GM18951 (cell line): ENCODE measurements at regions not wholly inside any gene's neighbourhood (a gene's known extent, or its start where the extent isn't known, plus 50 kb on each side); places are given as distances from the start of the nearest gene placed in this dataset.

ENCODE experiments used
- POLR2A ChIP-seq: IDR thresholded peaks from 4 replicates; pipeline ENCODE4 v1.6.1; 2011; ENCODE audit warnings: mild to moderate bottlenecking; ENCODE audit not compliant: insufficient read length, insufficient read depth; ENCODE audit errors: extremely low read depth
- in situ Hi-C: fragments of 300-500 bp; cut with MboI; formaldehyde crosslinking; loops from one replicate; pipeline ENCODE4 v1.12.0; 2022; ENCODE audit warnings: low sequenced_read_pairs, mixed read lengths, inconsistent platforms; ENCODE audit not compliant: unreplicated experiment

DNA sequence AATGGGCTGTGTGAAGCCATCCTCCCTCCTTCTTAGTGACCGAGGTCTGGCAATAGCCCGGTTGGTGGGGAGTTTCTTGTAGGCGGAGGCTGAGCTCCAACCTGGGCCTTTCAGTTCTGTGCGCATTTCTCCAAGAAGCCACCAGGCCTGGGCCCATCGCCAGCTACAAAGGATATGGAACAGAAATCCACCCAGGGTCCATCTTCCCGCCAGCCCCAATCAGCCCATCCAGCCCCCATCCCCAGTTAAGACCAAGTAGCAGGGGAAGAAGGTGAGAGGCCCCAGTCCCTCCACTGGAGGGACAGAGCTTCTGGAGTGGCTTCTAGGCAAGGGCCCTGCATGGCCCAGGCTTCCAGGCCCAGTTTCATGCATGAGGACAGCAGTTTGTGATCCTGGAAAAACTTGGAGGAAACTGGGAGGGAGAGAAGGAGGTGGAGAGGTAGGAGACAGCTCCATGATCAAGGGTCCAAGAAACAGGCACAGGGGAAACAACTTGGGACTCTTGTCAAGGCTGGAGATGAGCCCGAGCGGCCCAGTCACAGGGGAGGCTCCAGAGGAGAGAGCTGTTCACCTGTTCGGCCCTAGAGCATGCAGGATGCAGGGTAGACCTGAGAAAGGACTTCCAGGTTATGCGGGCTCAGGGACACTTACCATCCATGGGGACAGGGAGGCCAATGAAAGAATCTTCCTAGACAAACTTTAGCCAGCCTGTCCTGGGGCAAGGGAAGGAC is 261.2 kb downstream of the PTPRU start:
- in situ Hi-C loops: no loop called here

GRCh38 chr1:29496701-29497100 is 260.4 kb downstream of the PTPRU start:
- in situ Hi-C loops: no loop called here
- TF ChIP-seq POLR2A: no peak

More for the DNA sequence above, 261.2 kb downstream of the PTPRU start:
- TF ChIP-seq POLR2A: no peak

DNA sequence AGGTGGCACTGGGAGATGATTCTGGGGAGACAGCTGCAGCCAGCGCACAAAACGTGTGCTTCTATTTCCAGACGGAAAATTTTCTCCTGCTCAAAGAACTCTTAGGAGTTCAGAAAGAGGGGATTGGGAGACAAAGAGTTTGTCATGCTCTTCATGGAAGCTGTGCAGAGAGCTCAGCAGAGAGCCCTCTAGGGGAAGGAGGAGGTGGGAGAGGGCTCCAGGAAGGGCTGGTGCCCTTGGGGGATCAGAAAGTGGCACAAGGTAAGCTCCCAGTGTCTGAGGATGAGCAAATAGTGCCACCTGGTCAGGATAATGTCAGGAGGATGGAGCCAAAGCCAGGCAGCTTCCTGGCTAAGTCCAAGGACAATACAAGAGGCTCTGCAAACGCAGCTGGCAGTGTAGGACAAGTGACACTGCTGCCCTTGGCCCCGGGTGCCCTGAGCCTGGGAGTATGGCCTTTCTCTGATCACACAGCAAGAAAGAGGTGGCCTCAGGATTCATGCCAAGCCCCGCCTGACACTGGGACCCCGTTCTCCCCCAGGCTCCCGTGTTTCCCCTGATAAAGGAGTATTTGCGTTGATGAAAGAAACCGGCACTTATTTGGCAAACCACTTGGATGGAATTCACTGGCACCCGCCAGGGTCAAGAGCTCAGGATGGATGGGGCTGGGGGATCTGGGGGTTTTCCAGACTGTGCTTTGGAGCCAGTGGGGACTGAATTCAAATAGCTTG is 254.0 kb downstream of the PTPRU start:
- TF ChIP-seq POLR2A: no peak
- in situ Hi-C loops: no loop called here

- no peak for TF ChIP-seq POLR2A
- in situ Hi-C loops: no loop called here
These were observed 253.1 kb downstream of the PTPRU start for GRCh38 chr1:29489471-29489870.

DNA sequence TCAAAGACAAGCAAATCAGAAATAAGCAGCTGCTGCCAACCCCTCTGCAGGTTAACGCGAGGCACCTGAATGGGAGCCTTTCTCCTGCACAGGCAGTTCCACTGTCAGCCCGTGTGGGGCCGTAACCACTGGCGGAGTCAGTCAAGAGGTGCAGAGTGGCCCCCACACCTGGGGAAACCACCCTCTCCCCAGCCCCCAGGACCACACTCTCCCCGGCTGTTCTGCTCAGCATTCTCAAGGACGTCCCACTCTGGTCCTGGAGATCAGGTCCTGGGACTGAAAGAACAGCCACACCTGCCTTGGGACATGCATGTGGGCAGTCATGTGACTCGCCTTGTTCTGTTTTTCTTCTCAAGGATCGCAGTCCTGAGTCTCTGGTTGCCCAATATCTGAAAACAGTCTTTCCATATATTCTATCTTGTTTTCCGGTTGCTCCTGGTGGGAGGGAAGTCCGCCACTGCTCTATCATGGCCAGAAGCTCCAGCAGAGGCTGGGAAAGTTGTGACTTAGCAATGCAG is 252.5 kb downstream of the PTPRU start:
- in situ Hi-C loops: no loop called here
- no peak for TF ChIP-seq POLR2A

- TF ChIP-seq POLR2A: no peak
- in situ Hi-C loops: no loop called here
These were observed 251.9 kb downstream of the PTPRU start for GRCh38 chr1:29488086-29488793.

- no peak for TF ChIP-seq POLR2A
- in situ Hi-C loops: no loop called here
These were observed 251.0 kb downstream of the PTPRU start for GRCh38 chr1:29487291-29487690.

DNA sequence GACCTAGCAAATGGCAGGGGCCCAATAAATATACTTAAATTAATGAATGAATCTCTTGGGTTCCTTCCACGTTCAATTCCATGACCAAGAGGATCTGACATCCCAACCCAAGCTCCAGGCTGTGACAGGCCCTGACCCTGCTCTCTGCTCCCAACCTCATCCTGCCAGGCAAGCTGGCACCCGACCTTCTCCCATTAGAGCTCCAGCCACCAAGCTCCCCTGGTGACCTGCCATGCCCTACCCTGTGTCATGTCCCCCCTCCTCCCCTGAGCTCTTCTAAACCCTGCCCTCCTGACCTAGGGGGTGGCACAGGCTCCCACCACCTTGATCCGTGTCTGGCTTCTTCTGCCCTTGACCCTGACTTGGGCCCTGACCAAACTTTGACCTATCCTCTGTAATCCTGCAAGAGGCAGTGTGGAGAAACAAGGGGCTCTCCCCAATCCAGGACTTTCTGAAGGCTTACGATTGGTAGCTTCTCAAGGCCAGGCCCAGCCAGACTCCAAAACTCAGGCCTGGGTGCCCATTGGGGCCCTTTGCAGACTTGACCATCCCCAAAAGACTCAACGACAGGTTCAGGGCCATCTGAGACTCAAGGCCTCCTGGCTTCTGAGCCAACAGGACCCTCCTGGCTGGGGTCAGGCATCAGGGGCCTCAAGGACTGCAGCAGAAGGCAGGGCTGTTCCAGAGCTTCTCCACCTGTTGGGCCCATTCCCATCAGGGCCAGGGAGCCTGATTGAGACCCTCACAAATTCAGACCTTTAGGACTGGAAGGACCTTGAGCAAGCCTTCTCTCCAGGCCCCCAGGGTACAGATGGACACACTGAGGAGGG is 249.0 kb downstream of the PTPRU start:
- in situ Hi-C loops: no loop called here
- no peak for TF ChIP-seq POLR2A

GRCh38 chr1:29482991-29483390 is 246.7 kb downstream of the PTPRU start:
- in situ Hi-C loops: no loop called here
- no peak for TF ChIP-seq POLR2A

DNA sequence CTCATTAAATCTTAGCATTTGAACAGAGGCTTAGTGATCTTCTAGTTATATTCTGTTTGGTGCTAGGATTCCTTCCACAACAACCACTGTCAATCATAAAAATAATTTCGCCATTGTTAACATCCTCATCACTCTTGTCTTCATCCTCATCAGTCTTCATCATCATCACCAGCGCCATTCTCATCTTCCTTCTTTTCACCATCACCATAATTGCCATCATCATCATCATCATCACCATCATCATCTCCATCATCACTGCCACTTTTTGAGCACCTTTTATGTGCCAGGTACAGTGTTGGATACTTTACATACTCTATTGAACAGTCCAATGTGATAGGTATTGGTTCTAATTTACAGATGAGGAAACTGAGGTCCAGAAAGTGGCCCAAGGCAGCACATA is 245.7 kb downstream of the PTPRU start:
- TF ChIP-seq POLR2A: no peak
- in situ Hi-C loops: no loop called here

DNA sequence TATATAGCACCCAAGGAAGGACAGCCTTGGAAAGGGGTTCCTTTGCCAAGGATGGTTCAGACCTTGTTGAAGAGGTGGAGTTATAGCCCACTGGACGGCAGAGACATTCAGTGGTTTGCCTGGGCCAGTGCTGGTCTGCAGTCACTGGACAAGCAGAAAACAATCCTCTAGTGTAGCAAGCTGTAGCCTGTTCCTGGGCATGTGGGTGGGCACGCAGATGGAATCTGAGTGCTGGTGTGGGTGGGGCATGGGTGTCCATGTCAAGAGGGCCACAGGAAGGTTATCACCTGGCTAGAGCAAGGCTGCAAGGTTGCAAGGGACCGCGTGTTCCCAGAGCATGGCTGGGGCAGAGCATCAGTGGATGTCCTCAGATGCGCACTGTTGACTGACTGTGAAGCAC is 244.7 kb downstream of the PTPRU start:
- TF ChIP-seq POLR2A: no peak

GRCh38 chr1:29478879-29479278 is 242.6 kb downstream of the PTPRU start:
- no peak for TF ChIP-seq POLR2A
- in situ Hi-C loops: no loop called here

More for the DNA sequence above, 244.7 kb downstream of the PTPRU start:
- in situ Hi-C loops: no loop called here

- in situ Hi-C loops: no loop called here
- no peak for TF ChIP-seq POLR2A
These were observed 241.9 kb downstream of the PTPRU start for GRCh38 chr1:29478151-29478791.

- in situ Hi-C loops: no loop called here
- TF ChIP-seq POLR2A: no peak
These were observed 239.0 kb downstream of the PTPRU start for GRCh38 chr1:29475326-29475725.
